Liver (tissue), 8 donors: ENCODE measurements at regions not wholly inside any gene's neighbourhood (a gene's known extent, or its start where the extent isn't known, plus 50 kb on each side); places are given as distances from the start of the nearest gene placed in this dataset.

Source experiments
- DNase-seq: peaks from one replicate; pipeline ENCODE4 v3.0.0-alpha.2; 2017; ENCODE audit warnings: low spot score
- H3K27ac ChIP-seq, 2 donors: one replicate each; pipeline ENCODE4 v1.7.0; 2013; ENCODE audit warnings: inconsistent platforms in 2 of 2, low read length in 2 of 2, control low read depth in 1 of 2, low read depth in 1 of 2, mild to moderate bottlenecking in 1 of 2
- H3K27me3 ChIP-seq, 4 donors: one replicate each; pipeline versions ENCODE4 v1.6.1 to v1.7.0; 2013; ENCODE audit warnings: low read length in 3 of 4, inconsistent platforms in 1 of 4, mild to moderate bottlenecking in 1 of 4, moderate library complexity in 1 of 4; ENCODE audit not compliant: control insufficient read depth in 4 of 4, insufficient read depth in 4 of 4
- H3K36me3 ChIP-seq, 4 donors: one replicate each; pipeline versions ENCODE4 v1.6.1 to v1.7.0; 2013; ENCODE audit warnings: low read length in 3 of 4, mild to moderate bottlenecking in 3 of 4, low read depth in 1 of 4, moderate library complexity in 1 of 4; ENCODE audit not compliant: control insufficient read depth in 4 of 4, insufficient read depth in 3 of 4
- H3K4me1 ChIP-seq, 4 donors: one replicate each; pipeline versions ENCODE4 v1.6.1 to v1.7.0; 2013; ENCODE audit warnings: low read length in 3 of 4, mild to moderate bottlenecking in 3 of 4, moderate library complexity in 1 of 4; ENCODE audit not compliant: control insufficient read depth in 4 of 4, insufficient read depth in 4 of 4
- H3K4me3 ChIP-seq, 3 donors: one replicate each; pipeline versions ENCODE4 v1.6.1 to v1.7.0; 2013; ENCODE audit warnings: low read length in 3 of 3, control low read depth in 1 of 3, low read depth in 1 of 3, mild to moderate bottlenecking in 1 of 3
- H3K9ac ChIP-seq, 2 donors: one replicate each; pipeline ENCODE4 v1.7.0; 2013; ENCODE audit warnings: low read length in 2 of 2, mild to moderate bottlenecking in 2 of 2, moderate library complexity in 2 of 2, control low read depth in 1 of 2, low read depth in 1 of 2
- H3K9me3 ChIP-seq, 4 donors: one replicate each; pipeline versions ENCODE4 v1.6.1 to v1.7.0; 2013; ENCODE audit warnings: low read length in 3 of 4; ENCODE audit not compliant: control insufficient read depth in 4 of 4
- EGR1 ChIP-seq, 2 donors: IDR thresholded peaks; 2 replicates each; pipeline ENCODE4 v1.6.1; 2016 to 2018; ENCODE audit warnings: antibody characterized with exemption in 2 of 2, low read depth in 2 of 2
- FOXA1 ChIP-seq: IDR thresholded peaks from 2 replicates; pipeline ENCODE4 v1.6.1; 2016; ENCODE audit warnings: antibody characterized with exemption
- FOXA2 ChIP-seq: IDR thresholded peaks from 2 replicates; pipeline ENCODE4 v1.6.1; 2016; ENCODE audit warnings: antibody characterized with exemption
- GABPA ChIP-seq, 2 donors: IDR thresholded peaks in 1 of 2; conservative IDR thresholded peaks in 1 of 2; 2 replicates each; pipeline ENCODE4 v1.6.1; 2016; ENCODE audit warnings: antibody characterized with exemption in 2 of 2, mild to moderate bottlenecking in 1 of 2, moderate library complexity in 1 of 2
- HNF4A ChIP-seq, 2 donors: conservative IDR thresholded peaks; 2 replicates each; pipeline ENCODE4 v1.6.1; 2016; ENCODE audit warnings: antibody characterized with exemption in 2 of 2, mild to moderate bottlenecking in 2 of 2
- HNF4G ChIP-seq: IDR thresholded peaks from 2 replicates; pipeline ENCODE4 v1.6.1; 2016; ENCODE audit warnings: antibody characterized with exemption
- JUND ChIP-seq, 2 donors: IDR thresholded peaks; 2 replicates each; pipeline ENCODE4 v1.6.1; 2016; ENCODE audit warnings: antibody characterized with exemption in 2 of 2
- NR2F2 ChIP-seq: IDR thresholded peaks from 2 replicates; pipeline ENCODE4 v1.6.1; 2016; ENCODE audit warnings: antibody characterized with exemption
- RAD21 ChIP-seq, 2 donors: IDR thresholded peaks; 2 replicates each; pipeline ENCODE4 v1.6.1; 2016; ENCODE audit warnings: antibody characterized with exemption in 2 of 2, mild to moderate bottlenecking in 2 of 2
- SP1 ChIP-seq: IDR thresholded peaks from 2 replicates; pipeline ENCODE4 v1.6.1; 2018; ENCODE audit warnings: antibody characterized with exemption, mild to moderate bottlenecking
- TAF1 ChIP-seq: conservative IDR thresholded peaks from 2 replicates; pipeline ENCODE4 v1.6.1; 2016; ENCODE audit warnings: antibody characterized with exemption, mild to moderate bottlenecking
- YY1 ChIP-seq: IDR thresholded peaks from 2 replicates; pipeline ENCODE4 v1.6.1; 2016; ENCODE audit warnings: antibody characterized with exemption, mild to moderate bottlenecking
- WGBS: extraction: QIAGEN DNeasy Blood & Tissue Kit; methylation state at CpG from one replicate; pipeline ENCODE4 v1.1.7; 2013; 5-methylcytosine and 5-hydroxymethylcytosine counted together
- TF ChIP-seq, protein P1 (sequence below): IDR thresholded peaks from 2 replicates; pipeline ENCODE4 v1.6.1; 2016; ENCODE audit warnings: antibody characterized with exemption
- TF ChIP-seq, protein P2 (sequence below): fragments of 150-350 bp; IDR thresholded peaks from 2 replicates; pipeline ENCODE4 v1.5.1; 2017; ENCODE audit warnings: improper control_type of control experiment, low read depth, low read length; ENCODE audit not compliant: missing input control
- TF ChIP-seq, protein P3 (sequence below): IDR thresholded peaks from 2 replicates; pipeline ENCODE4 v1.6.1; 2016; ENCODE audit warnings: antibody characterized with exemption
- TF ChIP-seq, protein P4 (sequence below): IDR thresholded peaks from 2 replicates; pipeline ENCODE4 v1.6.1; 2016; ENCODE audit warnings: antibody characterized with exemption, mild to moderate bottlenecking
- donor health status: healthy.
- donor health status: healthy.
- donor health status: healthy.
- donor health status: healthy.
- donor health status: healthy.

DNA sequence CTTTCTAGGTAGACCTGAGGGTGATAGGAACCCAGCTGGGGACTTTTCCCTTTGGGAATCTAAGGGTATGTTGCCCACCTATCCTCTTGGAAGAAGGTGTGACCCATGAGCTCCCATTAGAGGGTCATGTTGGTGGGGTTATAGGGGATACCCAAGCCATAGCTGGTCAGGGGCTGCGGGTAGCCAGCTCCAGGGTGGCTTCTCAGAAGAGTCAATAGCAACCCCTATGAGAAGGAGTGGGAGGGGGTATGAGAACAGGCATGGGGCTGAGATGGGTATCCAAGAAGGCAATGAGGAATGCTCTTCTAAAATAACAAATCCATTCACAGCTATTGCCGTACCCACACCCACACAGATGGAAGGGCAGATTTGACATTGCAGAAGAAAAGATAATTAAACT, 217.8 kb downstream of the UACA start:
- WGBS = 92% methylated on average over 2 of the region's 2 CpGs
- TF ChIP-seq FOXA1 = no peak
- TF ChIP-seq, protein P1, sequence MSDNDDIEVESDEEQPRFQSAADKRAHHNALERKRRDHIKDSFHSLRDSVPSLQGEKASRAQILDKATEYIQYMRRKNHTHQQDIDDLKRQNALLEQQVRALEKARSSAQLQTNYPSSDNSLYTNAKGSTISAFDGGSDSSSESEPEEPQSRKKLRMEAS = no peak
- Histone ChIP-seq H3K4me3 (no peak overlapping the region), H3K36me3 (no peaks in the 10 kb centered on the region), H3K9ac (no peak overlapping the region), H3K27me3 (peaks cover 0 to 4% (median 0%) of the 10 kb centered on the region in 4 donors), H3K9me3 (no peaks in the 10 kb centered on the region), H3K4me1 (no peaks in the 10 kb centered on the region), H3K27ac (no peak overlapping the region)
- DNase-seq = no peak

DNA sequence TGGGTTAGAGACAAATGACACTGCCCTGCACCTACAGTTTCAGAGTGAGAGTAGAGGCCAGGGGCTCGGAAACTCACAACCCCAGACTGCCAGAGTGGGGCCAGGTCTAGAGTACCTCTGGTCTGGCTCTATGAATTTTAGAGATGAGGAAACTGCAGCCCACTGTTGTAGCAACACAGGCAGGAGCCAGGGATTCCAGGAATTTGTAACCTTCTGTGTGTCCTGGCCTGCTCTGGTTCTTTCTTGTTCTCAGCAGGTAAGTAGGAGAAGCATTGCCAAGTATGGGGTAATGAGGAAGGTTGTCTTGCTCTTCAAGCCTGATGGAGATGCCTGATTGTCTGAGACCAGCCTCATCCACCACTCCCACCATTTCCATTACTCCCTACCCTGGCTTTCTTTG, 221.8 kb downstream of the UACA start:
- Histone ChIP-seq H3K27me3 (peaks cover 0 to 4% (median 0%) of the 10 kb centered on the region in 4 donors), H3K4me3 (no peak overlapping the region), H3K9ac (no peak overlapping the region), H3K36me3 (no peaks in the 10 kb centered on the region), H3K4me1 (no peaks in the 10 kb centered on the region), H3K27ac (no peak overlapping the region), H3K9me3 (no peaks in the 10 kb centered on the region)
- TF ChIP-seq NR2F2 (no peak), FOXA2 (no peak), HNF4G (no peak)
- TF ChIP-seq, protein P1 = no peak
- TF ChIP-seq, protein P2, sequence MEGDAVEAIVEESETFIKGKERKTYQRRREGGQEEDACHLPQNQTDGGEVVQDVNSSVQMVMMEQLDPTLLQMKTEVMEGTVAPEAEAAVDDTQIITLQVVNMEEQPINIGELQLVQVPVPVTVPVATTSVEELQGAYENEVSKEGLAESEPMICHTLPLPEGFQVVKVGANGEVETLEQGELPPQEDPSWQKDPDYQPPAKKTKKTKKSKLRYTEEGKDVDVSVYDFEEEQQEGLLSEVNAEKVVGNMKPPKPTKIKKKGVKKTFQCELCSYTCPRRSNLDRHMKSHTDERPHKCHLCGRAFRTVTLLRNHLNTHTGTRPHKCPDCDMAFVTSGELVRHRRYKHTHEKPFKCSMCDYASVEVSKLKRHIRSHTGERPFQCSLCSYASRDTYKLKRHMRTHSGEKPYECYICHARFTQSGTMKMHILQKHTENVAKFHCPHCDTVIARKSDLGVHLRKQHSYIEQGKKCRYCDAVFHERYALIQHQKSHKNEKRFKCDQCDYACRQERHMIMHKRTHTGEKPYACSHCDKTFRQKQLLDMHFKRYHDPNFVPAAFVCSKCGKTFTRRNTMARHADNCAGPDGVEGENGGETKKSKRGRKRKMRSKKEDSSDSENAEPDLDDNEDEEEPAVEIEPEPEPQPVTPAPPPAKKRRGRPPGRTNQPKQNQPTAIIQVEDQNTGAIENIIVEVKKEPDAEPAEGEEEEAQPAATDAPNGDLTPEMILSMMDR = no peak
- WGBS = 82% methylated on average over 1 of the region's 1 CpG
- no peak for DNase-seq

DNA sequence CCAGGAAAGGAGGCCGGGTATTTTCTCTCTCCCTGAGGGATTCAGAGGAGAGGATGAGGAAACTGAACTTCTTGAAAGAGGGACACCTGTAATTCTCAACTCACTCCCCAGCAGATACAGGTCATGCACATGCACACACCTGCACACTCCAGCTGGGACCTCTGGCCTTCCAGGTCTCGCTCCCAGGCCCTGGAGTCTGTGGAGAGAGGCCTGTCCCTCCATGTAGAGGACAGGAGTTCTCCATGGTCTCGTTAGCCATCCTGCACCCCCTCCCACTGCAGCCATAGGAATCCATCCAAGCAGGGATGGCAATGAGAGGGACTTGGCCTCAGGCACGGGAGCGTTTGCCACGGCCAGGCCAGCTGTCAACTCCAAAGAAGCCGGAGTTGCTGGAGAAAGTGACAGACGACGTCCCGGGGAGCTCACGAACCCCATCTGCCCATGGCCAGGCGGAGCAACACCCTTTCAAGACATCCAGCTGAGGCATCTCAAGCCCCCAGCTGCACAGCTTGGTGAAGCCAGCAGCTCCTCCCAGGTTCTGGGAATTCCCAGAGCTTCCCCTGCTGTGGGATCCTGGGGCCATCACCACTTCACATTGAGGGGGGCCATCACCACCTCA, 223.3 kb downstream of the UACA start:
- Histone ChIP-seq H3K27ac (no peak overlapping the region), H3K27me3 (peaks cover 0 to 4% (median 0%) of the 10 kb centered on the region in 4 donors), H3K4me3 (no peak overlapping the region), H3K4me1 (no peaks in the 10 kb centered on the region), H3K9ac (no peak overlapping the region), H3K36me3 (no peaks in the 10 kb centered on the region), H3K9me3 (no peaks in the 10 kb centered on the region)
- no peak for TF ChIP-seq HNF4A (conservative IDR thresholded peaks at IDR 0.05)
- TF ChIP-seq SP1 = no peak
- no peak for TF ChIP-seq GABPA (IDR thresholded peaks at IDR 0.05 in 1 of 2, conservative IDR thresholded peaks at IDR 0.05 in 1 of 2)
- TF ChIP-seq, protein P1 = no peak
- TF ChIP-seq, protein P3, sequence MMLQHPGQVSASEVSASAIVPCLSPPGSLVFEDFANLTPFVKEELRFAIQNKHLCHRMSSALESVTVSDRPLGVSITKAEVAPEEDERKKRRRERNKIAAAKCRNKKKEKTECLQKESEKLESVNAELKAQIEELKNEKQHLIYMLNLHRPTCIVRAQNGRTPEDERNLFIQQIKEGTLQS = no peak
- no peak for TF ChIP-seq HNF4G
- TF ChIP-seq YY1 = no peak
- TF ChIP-seq FOXA2 = no peak
- TF ChIP-seq FOXA1 = no peak
- no peak for TF ChIP-seq JUND (IDR thresholded peaks at IDR 0.05)
- TF ChIP-seq, protein P2 = no peak
- TF ChIP-seq RAD21 (IDR thresholded peaks at IDR 0.05) = no peak
- no peak for TF ChIP-seq EGR1 (IDR thresholded peaks at IDR 0.05; ENCODE audit: low read depth in 2 of 2)
- no peak for TF ChIP-seq NR2F2
- TF ChIP-seq TAF1 = no peak
- TF ChIP-seq, protein P4, sequence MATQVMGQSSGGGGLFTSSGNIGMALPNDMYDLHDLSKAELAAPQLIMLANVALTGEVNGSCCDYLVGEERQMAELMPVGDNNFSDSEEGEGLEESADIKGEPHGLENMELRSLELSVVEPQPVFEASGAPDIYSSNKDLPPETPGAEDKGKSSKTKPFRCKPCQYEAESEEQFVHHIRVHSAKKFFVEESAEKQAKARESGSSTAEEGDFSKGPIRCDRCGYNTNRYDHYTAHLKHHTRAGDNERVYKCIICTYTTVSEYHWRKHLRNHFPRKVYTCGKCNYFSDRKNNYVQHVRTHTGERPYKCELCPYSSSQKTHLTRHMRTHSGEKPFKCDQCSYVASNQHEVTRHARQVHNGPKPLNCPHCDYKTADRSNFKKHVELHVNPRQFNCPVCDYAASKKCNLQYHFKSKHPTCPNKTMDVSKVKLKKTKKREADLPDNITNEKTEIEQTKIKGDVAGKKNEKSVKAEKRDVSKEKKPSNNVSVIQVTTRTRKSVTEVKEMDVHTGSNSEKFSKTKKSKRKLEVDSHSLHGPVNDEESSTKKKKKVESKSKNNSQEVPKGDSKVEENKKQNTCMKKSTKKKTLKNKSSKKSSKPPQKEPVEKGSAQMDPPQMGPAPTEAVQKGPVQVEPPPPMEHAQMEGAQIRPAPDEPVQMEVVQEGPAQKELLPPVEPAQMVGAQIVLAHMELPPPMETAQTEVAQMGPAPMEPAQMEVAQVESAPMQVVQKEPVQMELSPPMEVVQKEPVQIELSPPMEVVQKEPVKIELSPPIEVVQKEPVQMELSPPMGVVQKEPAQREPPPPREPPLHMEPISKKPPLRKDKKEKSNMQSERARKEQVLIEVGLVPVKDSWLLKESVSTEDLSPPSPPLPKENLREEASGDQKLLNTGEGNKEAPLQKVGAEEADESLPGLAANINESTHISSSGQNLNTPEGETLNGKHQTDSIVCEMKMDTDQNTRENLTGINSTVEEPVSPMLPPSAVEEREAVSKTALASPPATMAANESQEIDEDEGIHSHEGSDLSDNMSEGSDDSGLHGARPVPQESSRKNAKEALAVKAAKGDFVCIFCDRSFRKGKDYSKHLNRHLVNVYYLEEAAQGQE = no peak
- no peak for DNase-seq
- 67% methylated on average over 12 of the region's 12 CpGs for WGBS
